ENCODE measurements at regions not wholly inside any gene's neighbourhood (a gene's known extent, or its start where the extent isn't known, plus 50 kb on each side); places are given as distances from the start of the nearest gene placed in this dataset.

- TF ChIP-seq CTCF (IDR thresholded peaks at IDR 0.05) (no peak), POLR2A (IDR thresholded peaks at IDR 0.05) (no peak)
These were observed 51.8 kb upstream of the ARX start for GRCh38 chrX:25067271-25068172.
